ENCODE measurements at regions not wholly inside any gene's neighbourhood (a gene's known extent, or its start where the extent isn't known, plus 50 kb on each side); places are given as distances from the start of the nearest gene placed in this dataset.

DNA sequence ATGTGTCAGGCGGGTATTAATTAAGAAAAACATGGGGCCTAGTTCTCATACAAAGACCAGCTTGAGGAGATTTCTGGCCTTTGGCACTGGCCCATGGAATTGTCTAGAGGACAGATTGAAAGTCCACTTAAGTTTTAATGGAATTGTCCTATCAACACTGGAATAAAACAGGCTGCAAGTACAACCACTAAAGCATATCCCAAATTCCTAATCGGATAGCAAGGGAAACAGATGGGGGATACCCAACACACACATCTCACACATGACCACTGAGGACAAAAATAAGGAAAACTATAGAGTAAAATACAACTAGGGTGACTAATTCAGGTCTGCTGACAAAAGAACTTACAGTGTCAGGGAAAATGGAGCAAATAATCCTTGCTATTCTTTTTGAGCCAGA, 167.8 kb downstream of the GASK1B start:
- no TSS peak for BruUV-seq (replicated peaks)
- DNase-seq = no peak
- Mint-ChIP-seq H3K4me3 (ENCODE audit: unreplicated experiment) (no peak overlapping the region), H3K27ac (ENCODE audit: unreplicated experiment) (no peak overlapping the region), H3K4me1 (ENCODE audit: low read depth, unreplicated experiment) (peaks cover 23% of the 10 kb centered on the region), H3K36me3 (ENCODE audit: insufficient read depth, unreplicated experiment) (peaks cover 7% of the 10 kb centered on the region), H3K9me3 (ENCODE audit: unreplicated experiment) (no peaks in the 10 kb centered on the region), H3K27me3 (ENCODE audit: insufficient read depth, unreplicated experiment) (no peaks in the 10 kb centered on the region)
- H3K36me3 ChIP-seq (ENCODE audit: control insufficient read depth, insufficient read depth, low read length) = no peaks in the 10 kb centered on the region
- intact Hi-C loops (cut with micrococcal nuclease; ENCODE audit: unreplicated experiment) = no loop called here
- ChIA-PET CTCF (no interaction called here), POLR2A (no interaction called here)
- no peaks in the 10 kb centered on the region for H3K27me3 ChIP-seq (replicated peaks; ENCODE audit: control insufficient read depth, insufficient read depth, low read length)
- no peaks in the 10 kb centered on the region for H3K9me3 ChIP-seq
- H3K4me1 ChIP-seq = no peaks in the 10 kb centered on the region
- no peak overlapping the region for H3K4me3 ChIP-seq (ENCODE audit: low read depth, low read length)
- TF ChIP-seq, protein P1, sequence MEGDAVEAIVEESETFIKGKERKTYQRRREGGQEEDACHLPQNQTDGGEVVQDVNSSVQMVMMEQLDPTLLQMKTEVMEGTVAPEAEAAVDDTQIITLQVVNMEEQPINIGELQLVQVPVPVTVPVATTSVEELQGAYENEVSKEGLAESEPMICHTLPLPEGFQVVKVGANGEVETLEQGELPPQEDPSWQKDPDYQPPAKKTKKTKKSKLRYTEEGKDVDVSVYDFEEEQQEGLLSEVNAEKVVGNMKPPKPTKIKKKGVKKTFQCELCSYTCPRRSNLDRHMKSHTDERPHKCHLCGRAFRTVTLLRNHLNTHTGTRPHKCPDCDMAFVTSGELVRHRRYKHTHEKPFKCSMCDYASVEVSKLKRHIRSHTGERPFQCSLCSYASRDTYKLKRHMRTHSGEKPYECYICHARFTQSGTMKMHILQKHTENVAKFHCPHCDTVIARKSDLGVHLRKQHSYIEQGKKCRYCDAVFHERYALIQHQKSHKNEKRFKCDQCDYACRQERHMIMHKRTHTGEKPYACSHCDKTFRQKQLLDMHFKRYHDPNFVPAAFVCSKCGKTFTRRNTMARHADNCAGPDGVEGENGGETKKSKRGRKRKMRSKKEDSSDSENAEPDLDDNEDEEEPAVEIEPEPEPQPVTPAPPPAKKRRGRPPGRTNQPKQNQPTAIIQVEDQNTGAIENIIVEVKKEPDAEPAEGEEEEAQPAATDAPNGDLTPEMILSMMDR (IDR thresholded peaks at IDR 0.05; ENCODE audit: insufficient read depth in 1 of 2, low read depth in 1 of 2, low read length in 1 of 2, severe bottlenecking in 1 of 2, unreplicated experiment in 1 of 2) = no peak

DNA sequence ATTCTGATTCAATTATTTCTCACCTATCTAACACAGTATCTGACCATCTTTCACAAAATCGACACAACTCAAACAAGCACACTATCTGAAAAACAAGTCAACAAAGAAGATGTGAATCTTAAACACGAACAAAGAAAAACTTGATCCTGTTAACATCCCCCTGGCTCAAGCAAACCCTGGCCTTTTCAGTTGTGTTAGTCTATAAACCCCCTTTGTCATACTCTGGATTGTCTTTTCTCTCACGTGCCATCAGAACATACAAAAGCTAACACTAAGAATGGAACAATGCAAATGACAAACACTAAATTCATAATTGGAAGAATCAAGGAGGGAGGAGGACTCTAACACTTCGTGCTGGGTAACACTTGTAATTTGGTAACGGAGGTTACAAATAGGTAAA, 168.7 kb downstream of the GASK1B start:
- TF ChIP-seq, protein P1 (IDR thresholded peaks at IDR 0.05; ENCODE audit: insufficient read depth in 1 of 2, low read depth in 1 of 2, low read length in 1 of 2, severe bottlenecking in 1 of 2, unreplicated experiment in 1 of 2) = no peak
- intact Hi-C loops (cut with micrococcal nuclease; ENCODE audit: unreplicated experiment) = no loop called here
- BruUV-seq (replicated peaks) = no TSS peak
- peaks cover 26% of the 10 kb centered on the region for H3K4me1 Mint-ChIP-seq (ENCODE audit: low read depth, unreplicated experiment)
- Histone ChIP-seq H3K36me3 (ENCODE audit: control insufficient read depth, insufficient read depth, low read length) (no peaks in the 10 kb centered on the region), H3K9me3 (no peaks in the 10 kb centered on the region), H3K27me3 (replicated peaks; ENCODE audit: control insufficient read depth, insufficient read depth, low read length) (no peaks in the 10 kb centered on the region), H3K4me3 (ENCODE audit: low read depth, low read length) (no peak overlapping the region), H3K4me1 (no peaks in the 10 kb centered on the region)
- DNase-seq = no peak
- H3K27ac Mint-ChIP-seq (ENCODE audit: unreplicated experiment) = no peak overlapping the region
- no peaks in the 10 kb centered on the region for H3K27me3 Mint-ChIP-seq (ENCODE audit: insufficient read depth, unreplicated experiment)
- CTCF ChIA-PET = no interaction called here
- peaks cover 7% of the 10 kb centered on the region for H3K36me3 Mint-ChIP-seq (ENCODE audit: insufficient read depth, unreplicated experiment)
- POLR2A ChIA-PET = no interaction called here
- no peaks in the 10 kb centered on the region for H3K9me3 Mint-ChIP-seq (ENCODE audit: unreplicated experiment)
- H3K4me3 Mint-ChIP-seq (ENCODE audit: unreplicated experiment) = no peak overlapping the region

DNA sequence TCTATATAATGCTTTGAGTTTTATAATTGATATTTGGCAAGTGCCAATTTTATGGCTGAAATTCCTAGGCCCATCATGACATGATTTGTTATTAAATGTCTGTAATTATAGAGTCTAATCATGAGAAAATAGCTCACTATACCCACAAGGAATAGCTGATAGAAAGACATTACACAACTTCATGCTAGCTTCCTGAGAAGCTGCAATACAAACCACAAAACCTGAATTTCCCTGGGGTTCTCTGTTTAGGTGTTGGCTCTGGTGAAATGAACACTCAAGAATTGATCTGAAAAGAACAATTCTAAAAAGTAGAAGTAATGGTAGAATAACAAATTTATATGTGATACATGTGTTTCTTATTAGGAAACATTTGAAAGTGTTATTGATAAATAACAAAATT, 169.6 kb downstream of the GASK1B start:
- intact Hi-C loops (cut with micrococcal nuclease; ENCODE audit: unreplicated experiment) = no loop called here

More for the DNA sequence above, 169.6 kb downstream of the GASK1B start:
- H3K4me3 ChIP-seq (ENCODE audit: low read depth, low read length) = no peak overlapping the region
- Mint-ChIP-seq H3K4me1 (ENCODE audit: low read depth, unreplicated experiment) (peaks cover 26% of the 10 kb centered on the region), H3K27me3 (ENCODE audit: insufficient read depth, unreplicated experiment) (no peaks in the 10 kb centered on the region), H3K36me3 (ENCODE audit: insufficient read depth, unreplicated experiment) (peaks cover 7% of the 10 kb centered on the region), H3K4me3 (ENCODE audit: unreplicated experiment) (no peak overlapping the region), H3K27ac (ENCODE audit: unreplicated experiment) (no peak overlapping the region), H3K9me3 (ENCODE audit: unreplicated experiment) (no peaks in the 10 kb centered on the region)
- no TSS peak for BruUV-seq (replicated peaks)
- no peaks in the 10 kb centered on the region for H3K36me3 ChIP-seq (ENCODE audit: control insufficient read depth, insufficient read depth, low read length)
- H3K27me3 ChIP-seq (replicated peaks; ENCODE audit: control insufficient read depth, insufficient read depth, low read length) = no peaks in the 10 kb centered on the region
- H3K9me3 ChIP-seq = no peaks in the 10 kb centered on the region
- H3K4me1 ChIP-seq = no peaks in the 10 kb centered on the region
- CTCF ChIA-PET = no interaction called here
- POLR2A ChIA-PET = no interaction called here
- DNase-seq = no peak
- TF ChIP-seq, protein P1 (IDR thresholded peaks at IDR 0.05; ENCODE audit: insufficient read depth in 1 of 2, low read depth in 1 of 2, low read length in 1 of 2, severe bottlenecking in 1 of 2, unreplicated experiment in 1 of 2) = no peak
